Endothelial cell (in vitro differentiated cells): ENCODE measurements at regions not wholly inside any gene's neighbourhood (a gene's known extent, or its start where the extent isn't known, plus 50 kb on each side); places are given as distances from the start of the nearest gene placed in this dataset.
"Not testable (repeated sequence)": the region's sequence is repeated elsewhere in the genome, so short reads cannot be mapped to it uniquely, and the experiment has no call there.

Experiments used
- DNase-seq: peaks from one replicate; pipeline ENCODE4 v3.0.0; 2021; ENCODE audit warnings: low spot score
- H3K27ac Mint-ChIP-seq: one replicate; pipeline ENCODE4 v1.8.0; 2021; ENCODE audit warnings: mixed read lengths, inconsistent platforms; ENCODE audit not compliant: unreplicated experiment
- H3K27me3 Mint-ChIP-seq: one replicate; pipeline ENCODE4 v1.8.0; 2021; ENCODE audit warnings: mild to moderate bottlenecking, moderate library complexity, mixed read lengths, inconsistent platforms; ENCODE audit not compliant: unreplicated experiment
- H3K36me3 Mint-ChIP-seq: one replicate; pipeline ENCODE4 v1.8.0; 2021; ENCODE audit warnings: mild to moderate bottlenecking, low read depth, mixed read lengths, inconsistent platforms; ENCODE audit not compliant: unreplicated experiment
- H3K4me1 Mint-ChIP-seq: one replicate; pipeline ENCODE4 v1.8.0; 2021; ENCODE audit warnings: mild to moderate bottlenecking, mixed read lengths, inconsistent platforms; ENCODE audit not compliant: unreplicated experiment
- H3K4me3 Mint-ChIP-seq: one replicate; pipeline ENCODE4 v1.8.0; 2021; ENCODE audit warnings: mild to moderate bottlenecking, mixed read lengths, inconsistent platforms; ENCODE audit not compliant: unreplicated experiment
- H3K9me3 Mint-ChIP-seq: one replicate; pipeline ENCODE4 v1.8.0; 2021; ENCODE audit warnings: mixed read lengths, inconsistent platforms; ENCODE audit not compliant: unreplicated experiment
- CTCF ChIP-seq: fragments of 200-600 bp; sonication (generic); IDR thresholded peaks from one replicate; pipeline ENCODE4 v1.5.0; 2021; ENCODE audit warnings: antibody characterized with exemption; ENCODE audit not compliant: unreplicated experiment

- DNase-seq = no peak
- H3K36me3 Mint-ChIP-seq = no peaks in the 10 kb centered on the region
- H3K9me3 Mint-ChIP-seq = no peaks in the 10 kb centered on the region
- H3K4me3 Mint-ChIP-seq = peak overlapping the region; percentile 99
- TF ChIP-seq CTCF = no peak
- peaks cover 4% of the 10 kb centered on the region for H3K27me3 Mint-ChIP-seq
- peaks cover 13% of the 10 kb centered on the region for H3K4me1 Mint-ChIP-seq
- H3K27ac Mint-ChIP-seq = no peak overlapping the region
Observed at GRCh38 chr17:30599428-30600059, 122.3 kb downstream of the GOSR1 start.

GRCh38 chr17:30597776-30598288, 120.6 kb downstream of the GOSR1 start:
- Mint-ChIP-seq H3K4me3 (no peak overlapping the region), H3K27ac (no peak overlapping the region), H3K4me1 (peaks cover 13% of the 10 kb centered on the region), H3K27me3 (peaks cover 4% of the 10 kb centered on the region), H3K36me3 (no peaks in the 10 kb centered on the region), H3K9me3 (no peaks in the 10 kb centered on the region)
- no peak for DNase-seq
- TF ChIP-seq CTCF = no peak

- H3K4me3 Mint-ChIP-seq, H3K36me3 Mint-ChIP-seq, H3K27ac Mint-ChIP-seq, H3K27me3 Mint-ChIP-seq, DNase-seq, H3K9me3 Mint-ChIP-seq: not testable (repeated sequence)
- H3K4me1 Mint-ChIP-seq = peaks cover 13% of the 10 kb centered on the region
Observed at GRCh38 chr17:30596948-30597775, 120.0 kb downstream of the GOSR1 start.

GRCh38 chr17:30594953-30595371, 117.8 kb downstream of the GOSR1 start:
- H3K36me3 Mint-ChIP-seq, H3K27ac Mint-ChIP-seq, H3K4me3 Mint-ChIP-seq, H3K27me3 Mint-ChIP-seq, DNase-seq, H3K9me3 Mint-ChIP-seq: not testable (repeated sequence)
- peaks cover 12% of the 10 kb centered on the region for H3K4me1 Mint-ChIP-seq

- no peak overlapping the region for H3K27ac Mint-ChIP-seq
- H3K36me3 Mint-ChIP-seq = no peaks in the 10 kb centered on the region
- H3K4me1 Mint-ChIP-seq = peaks cover 15% of the 10 kb centered on the region
- peaks cover 4% of the 10 kb centered on the region for H3K27me3 Mint-ChIP-seq
- H3K4me3 Mint-ChIP-seq = no peak overlapping the region
- DNase-seq = no peak
- no peaks in the 10 kb centered on the region for H3K9me3 Mint-ChIP-seq
- no peak for TF ChIP-seq CTCF
Observed at GRCh38 chr17:30594223-30594952, 117.2 kb downstream of the GOSR1 start.
